HG02759 (cell line): ENCODE measurements at regions not wholly inside any gene's neighbourhood (a gene's known extent, or its start where the extent isn't known, plus 50 kb on each side); places are given as distances from the start of the nearest gene placed in this dataset.
"Not testable (repeated sequence)": the region's sequence is repeated elsewhere in the genome, so short reads cannot be mapped to it uniquely, and the experiment has no call there.

Source experiments
- ATAC-seq: cut with Tn5 transposase; IDR thresholded peaks from one replicate; pipeline ENCODE4 v1.9.1; 2021; ENCODE audit warnings: mild to moderate bottlenecking, moderate library complexity; ENCODE audit not compliant: unreplicated experiment

GRCh38 chr2:91742973-91743490, 3051.6 kb downstream of the RPIA start:
- ATAC-seq = not testable (repeated sequence)

GRCh38 chr2:91743910-91744309, 3052.4 kb downstream of the RPIA start:
- ATAC-seq = not testable (repeated sequence)

- not testable (repeated sequence) for ATAC-seq
Measured at GRCh38 chr2:91744700-91745141, 3053.2 kb downstream of the RPIA start.

GRCh38 chr2:91748902-91749301, 3057.4 kb downstream of the RPIA start:
- no peak for ATAC-seq

- ATAC-seq = not testable (repeated sequence)
Measured at GRCh38 chr2:91749665-91750064, 3058.2 kb downstream of the RPIA start.

GRCh38 chr2:91759361-91759941, 3068.0 kb downstream of the RPIA start:
- peak; percentile 61 for ATAC-seq

GRCh38 chr2:91760672-91761071, 3069.2 kb downstream of the RPIA start:
- ATAC-seq = not testable (repeated sequence)

- not testable (repeated sequence) for ATAC-seq
Measured at GRCh38 chr2:91762312-91762711, 3070.8 kb downstream of the RPIA start.

GRCh38 chr2:91763710-91764109, 3072.2 kb downstream of the RPIA start:
- not testable (repeated sequence) for ATAC-seq

- ATAC-seq = not testable (repeated sequence)
Measured at GRCh38 chr2:91764581-91765002, 3073.1 kb downstream of the RPIA start.

- not testable (repeated sequence) for ATAC-seq
Measured at GRCh38 chr2:91765018-91765754, 3073.7 kb downstream of the RPIA start.

GRCh38 chr2:91766349-91767048, 3075.0 kb downstream of the RPIA start:
- ATAC-seq = not testable (repeated sequence)

GRCh38 chr2:91768301-91768700, 3076.8 kb downstream of the RPIA start:
- not testable (repeated sequence) for ATAC-seq

- not testable (repeated sequence) for ATAC-seq
Measured at GRCh38 chr2:91768997-91769396, 3077.5 kb downstream of the RPIA start.

- ATAC-seq = not testable (repeated sequence)
Measured at GRCh38 chr2:91770046-91770575, 3078.6 kb downstream of the RPIA start.

- ATAC-seq = not testable (repeated sequence)
Measured at GRCh38 chr2:91771604-91772003, 3080.1 kb downstream of the RPIA start.

GRCh38 chr2:91772240-91772937, 3080.9 kb downstream of the RPIA start:
- ATAC-seq = not testable (repeated sequence)

- ATAC-seq = not testable (repeated sequence)
Measured at GRCh38 chr2:91773810-91774209, 3082.3 kb downstream of the RPIA start.

GRCh38 chr2:91775193-91775592, 3083.7 kb downstream of the RPIA start:
- ATAC-seq = not testable (repeated sequence)

- not testable (repeated sequence) for ATAC-seq
Measured at GRCh38 chr2:91780324-91780723, 3088.9 kb downstream of the RPIA start.
